ENCODE measurements at regions not wholly inside any gene's neighbourhood (a gene's known extent, or its start where the extent isn't known, plus 50 kb on each side); places are given as distances from the start of the nearest gene placed in this dataset.

GRCh38 chr9:81530310-81530810 lies 159.0 kb downstream of the TLE1 start:
- Histone ChIP-seq H3F3A (ENCODE audit: control insufficient read depth, insufficient read depth) (no peaks in the 10 kb centered on the region), H3K27me3 (ENCODE audit: control insufficient read depth, low read length) (no peaks in the 10 kb centered on the region), H3K9me3 (ENCODE audit: control insufficient read depth, insufficient read depth, low read length) (no peaks in the 10 kb centered on the region), H3K27ac (ENCODE audit: low read depth, low read length) (no peak overlapping the region), H3K4me2 (ENCODE audit: low read length) (no peak overlapping the region; the same call in 1 of the 2 replicates), H3K36me3 (ENCODE audit: control insufficient read depth, low read length) (no peaks in the 10 kb centered on the region), H3K4me1 (ENCODE audit: control insufficient read depth, low read length) (peaks cover 11% of the 10 kb centered on the region), H3K9me2 (replicated peaks; ENCODE audit: control insufficient read depth, low read length) (no peaks in the 10 kb centered on the region), H3K79me2 (ENCODE audit: control insufficient read depth, low read length) (no peaks in the 10 kb centered on the region), H3K4me3 (ENCODE audit: low read length) (no peak overlapping the region), H4K20me1 (ENCODE audit: control insufficient read depth, insufficient read depth, low read depth, low read length) (no peaks in the 10 kb centered on the region)
- TF ChIP-seq, protein P1, sequence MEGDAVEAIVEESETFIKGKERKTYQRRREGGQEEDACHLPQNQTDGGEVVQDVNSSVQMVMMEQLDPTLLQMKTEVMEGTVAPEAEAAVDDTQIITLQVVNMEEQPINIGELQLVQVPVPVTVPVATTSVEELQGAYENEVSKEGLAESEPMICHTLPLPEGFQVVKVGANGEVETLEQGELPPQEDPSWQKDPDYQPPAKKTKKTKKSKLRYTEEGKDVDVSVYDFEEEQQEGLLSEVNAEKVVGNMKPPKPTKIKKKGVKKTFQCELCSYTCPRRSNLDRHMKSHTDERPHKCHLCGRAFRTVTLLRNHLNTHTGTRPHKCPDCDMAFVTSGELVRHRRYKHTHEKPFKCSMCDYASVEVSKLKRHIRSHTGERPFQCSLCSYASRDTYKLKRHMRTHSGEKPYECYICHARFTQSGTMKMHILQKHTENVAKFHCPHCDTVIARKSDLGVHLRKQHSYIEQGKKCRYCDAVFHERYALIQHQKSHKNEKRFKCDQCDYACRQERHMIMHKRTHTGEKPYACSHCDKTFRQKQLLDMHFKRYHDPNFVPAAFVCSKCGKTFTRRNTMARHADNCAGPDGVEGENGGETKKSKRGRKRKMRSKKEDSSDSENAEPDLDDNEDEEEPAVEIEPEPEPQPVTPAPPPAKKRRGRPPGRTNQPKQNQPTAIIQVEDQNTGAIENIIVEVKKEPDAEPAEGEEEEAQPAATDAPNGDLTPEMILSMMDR (IDR thresholded peaks at IDR 0.05; ENCODE audit: low read depth, low read length, poor library complexity, severe bottlenecking), result no peak
- no peak for TF ChIP-seq EZH2phosphoT487 (IDR thresholded peaks at IDR 0.05; ENCODE audit: borderline replicate concordance, low read length)

DNA sequence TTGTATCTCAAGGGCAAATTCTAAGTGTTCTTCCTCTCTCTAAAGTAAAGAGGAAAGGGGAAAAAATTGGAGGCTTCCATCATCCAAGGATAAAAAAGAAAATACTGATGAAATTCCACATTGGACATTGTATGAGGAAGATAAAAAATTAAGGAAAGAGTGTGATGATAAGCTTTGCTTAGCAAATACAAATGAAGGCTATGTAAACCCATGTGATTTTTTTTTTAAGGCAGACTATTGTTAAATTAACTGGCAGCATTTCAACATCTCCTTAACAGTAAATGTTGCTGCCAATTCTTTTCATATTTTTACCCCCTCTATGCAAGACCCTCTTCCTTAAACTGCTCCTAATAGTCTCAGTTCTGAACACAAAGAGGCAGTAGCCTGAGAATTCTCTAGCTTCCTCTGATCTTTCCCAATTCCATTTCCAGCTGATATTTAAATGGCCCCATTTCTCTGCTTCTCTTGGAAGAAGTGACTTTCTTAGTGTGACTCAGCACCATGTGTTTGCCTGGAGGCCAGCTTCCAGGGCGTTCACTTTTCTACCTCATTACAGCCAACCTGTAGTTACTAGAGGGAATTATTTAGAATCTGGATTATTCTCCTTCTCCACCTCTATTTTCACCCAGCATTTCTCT lies 159.7 kb downstream of the TLE1 start:
- TF ChIP-seq, protein P1 (IDR thresholded peaks at IDR 0.05; ENCODE audit: low read depth, low read length, poor library complexity, severe bottlenecking), result no peak
- TF ChIP-seq EZH2phosphoT487 (IDR thresholded peaks at IDR 0.05; ENCODE audit: borderline replicate concordance, low read length), result no peak
- H3K4me2 ChIP-seq (ENCODE audit: low read length), result no peak overlapping the region
- H3K4me1 ChIP-seq (ENCODE audit: control insufficient read depth, low read length), result peaks cover 11% of the 10 kb centered on the region

GRCh38 chr9:81526587-81526986 lies 162.8 kb downstream of the TLE1 start:
- H3K4me1 ChIP-seq (ENCODE audit: control insufficient read depth, low read length), result peaks cover 14% of the 10 kb centered on the region

More for the DNA sequence above, 159.7 kb downstream of the TLE1 start:
- Histone ChIP-seq H3K27me3 (ENCODE audit: control insufficient read depth, low read length) (no peaks in the 10 kb centered on the region), H3K27ac (ENCODE audit: low read depth, low read length) (no peak overlapping the region), H3K4me3 (ENCODE audit: low read length) (no peak overlapping the region), H3K9me3 (ENCODE audit: control insufficient read depth, insufficient read depth, low read length) (no peaks in the 10 kb centered on the region), H3K9me2 (replicated peaks; ENCODE audit: control insufficient read depth, low read length) (no peaks in the 10 kb centered on the region), H3K79me2 (ENCODE audit: control insufficient read depth, low read length) (no peaks in the 10 kb centered on the region), H3F3A (ENCODE audit: control insufficient read depth, insufficient read depth) (no peaks in the 10 kb centered on the region), H4K20me1 (ENCODE audit: control insufficient read depth, insufficient read depth, low read depth, low read length) (no peaks in the 10 kb centered on the region), H3K36me3 (ENCODE audit: control insufficient read depth, low read length) (no peaks in the 10 kb centered on the region)

More at GRCh38 chr9:81526587-81526986, 162.8 kb downstream of the TLE1 start:
- Histone ChIP-seq H3K79me2 (ENCODE audit: control insufficient read depth, low read length) (no peaks in the 10 kb centered on the region), H3K4me2 (ENCODE audit: low read length) (no peak overlapping the region), H3K4me3 (ENCODE audit: low read length) (no peak overlapping the region), H3K9me3 (ENCODE audit: control insufficient read depth, insufficient read depth, low read length) (no peaks in the 10 kb centered on the region), H3K9me2 (replicated peaks; ENCODE audit: control insufficient read depth, low read length) (no peaks in the 10 kb centered on the region), H3K27ac (ENCODE audit: low read depth, low read length) (no peak overlapping the region), H3K36me3 (ENCODE audit: control insufficient read depth, low read length) (no peaks in the 10 kb centered on the region), H3F3A (ENCODE audit: control insufficient read depth, insufficient read depth) (no peaks in the 10 kb centered on the region), H4K20me1 (ENCODE audit: control insufficient read depth, insufficient read depth, low read depth, low read length) (no peaks in the 10 kb centered on the region), H3K27me3 (ENCODE audit: control insufficient read depth, low read length) (no peaks in the 10 kb centered on the region)
- TF ChIP-seq, protein P1 (IDR thresholded peaks at IDR 0.05; ENCODE audit: low read depth, low read length, poor library complexity, severe bottlenecking), result no peak
- TF ChIP-seq EZH2phosphoT487 (IDR thresholded peaks at IDR 0.05; ENCODE audit: borderline replicate concordance, low read length), result no peak
